Astrocyte (in vitro differentiated cells and primary cell): ENCODE measurements at regions not wholly inside any gene's neighbourhood (a gene's known extent, or its start where the extent isn't known, plus 50 kb on each side); places are given as distances from the start of the nearest gene placed in this dataset.

Source experiments
- CTCF ChIP-seq: IDR thresholded peaks from 2 replicates; pipeline ENCODE4 v1.5.1; 2011; ENCODE audit warnings: low read depth, mild to moderate bottlenecking, inconsistent platforms, low read length, moderate library complexity; ENCODE audit not compliant: insufficient read depth
- EZH2 ChIP-seq: IDR thresholded peaks from 2 replicates; pipeline ENCODE4 v1.6.1; 2012; ENCODE audit warnings: mild to moderate bottlenecking, low read length, inconsistent platforms; ENCODE audit not compliant: insufficient read depth

GRCh38 chr1:38758820-38759219, 100.8 kb downstream of the RRAGC start:
- TF ChIP-seq CTCF (no peak), EZH2 (no peak)
